Erythroblast (primary cell): ENCODE measurements at regions not wholly inside any gene's neighbourhood (a gene's known extent, or its start where the extent isn't known, plus 50 kb on each side); places are given as distances from the start of the nearest gene placed in this dataset.

Experiments used
- DNase-seq, 2 experiments: peaks; one replicate each; lab custom pipeline; 2025; lab: John Stamatoyannopoulos, UW
- GATA1 ChIP-seq: IDR thresholded peaks from 2 replicates; pipeline ENCODE4 v1.6.1; 2011; ENCODE audit warnings: low read depth, mild to moderate bottlenecking, control low read depth, low read length, moderate library complexity
- POLR2A ChIP-seq: IDR thresholded peaks from 2 replicates; pipeline ENCODE4 v1.6.1; 2011; ENCODE audit warnings: mild to moderate bottlenecking, low read length

GRCh38 chr18:66655407-66655806 is 51.5 kb upstream of the CDH19 start:
- DNase-seq: no peak
- TF ChIP-seq GATA1: no peak
- no peak for TF ChIP-seq POLR2A
